ENCODE measurements at regions not wholly inside any gene's neighbourhood (a gene's known extent, or its start where the extent isn't known, plus 50 kb on each side); places are given as distances from the start of the nearest gene placed in this dataset.

DNA sequence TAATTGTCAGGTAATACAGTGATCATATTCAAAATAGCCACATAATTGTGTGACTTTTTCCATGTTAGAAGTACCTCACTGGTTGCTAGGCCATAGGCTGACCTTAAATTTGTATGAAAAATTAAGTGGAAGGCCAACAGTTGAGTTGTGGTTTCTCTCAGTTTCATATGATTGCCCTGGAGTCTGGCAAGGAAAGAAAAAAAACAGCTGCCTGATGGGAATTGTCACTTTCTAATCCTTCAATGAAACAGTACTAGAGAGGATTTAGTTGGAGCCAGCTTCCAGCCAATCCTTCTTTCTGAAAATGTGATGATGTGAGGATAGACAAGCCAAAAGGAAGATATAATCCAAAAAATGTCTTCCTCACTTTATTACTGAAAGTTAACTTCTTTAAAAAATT lies 113.6 kb downstream of the ALX1 start:
- H3K4me3 ChIP-seq (ENCODE audit: low read depth, low read length): no peak overlapping the region
- in situ Hi-C loops (cut with HindIII; ENCODE audit: low sequenced_read_pairs): no loop called here
- DNase-seq (ENCODE audit: low read depth): no peak
- TF ChIP-seq, protein P1, sequence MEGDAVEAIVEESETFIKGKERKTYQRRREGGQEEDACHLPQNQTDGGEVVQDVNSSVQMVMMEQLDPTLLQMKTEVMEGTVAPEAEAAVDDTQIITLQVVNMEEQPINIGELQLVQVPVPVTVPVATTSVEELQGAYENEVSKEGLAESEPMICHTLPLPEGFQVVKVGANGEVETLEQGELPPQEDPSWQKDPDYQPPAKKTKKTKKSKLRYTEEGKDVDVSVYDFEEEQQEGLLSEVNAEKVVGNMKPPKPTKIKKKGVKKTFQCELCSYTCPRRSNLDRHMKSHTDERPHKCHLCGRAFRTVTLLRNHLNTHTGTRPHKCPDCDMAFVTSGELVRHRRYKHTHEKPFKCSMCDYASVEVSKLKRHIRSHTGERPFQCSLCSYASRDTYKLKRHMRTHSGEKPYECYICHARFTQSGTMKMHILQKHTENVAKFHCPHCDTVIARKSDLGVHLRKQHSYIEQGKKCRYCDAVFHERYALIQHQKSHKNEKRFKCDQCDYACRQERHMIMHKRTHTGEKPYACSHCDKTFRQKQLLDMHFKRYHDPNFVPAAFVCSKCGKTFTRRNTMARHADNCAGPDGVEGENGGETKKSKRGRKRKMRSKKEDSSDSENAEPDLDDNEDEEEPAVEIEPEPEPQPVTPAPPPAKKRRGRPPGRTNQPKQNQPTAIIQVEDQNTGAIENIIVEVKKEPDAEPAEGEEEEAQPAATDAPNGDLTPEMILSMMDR (IDR thresholded peaks at IDR 0.05; ENCODE audit: low read depth, low read length, missing control alignments): no peak

GRCh38 chr12:85394065-85394464 lies 114.0 kb downstream of the ALX1 start:
- TF ChIP-seq, protein P1 (IDR thresholded peaks at IDR 0.05; ENCODE audit: low read depth, low read length, missing control alignments): no peak

DNA sequence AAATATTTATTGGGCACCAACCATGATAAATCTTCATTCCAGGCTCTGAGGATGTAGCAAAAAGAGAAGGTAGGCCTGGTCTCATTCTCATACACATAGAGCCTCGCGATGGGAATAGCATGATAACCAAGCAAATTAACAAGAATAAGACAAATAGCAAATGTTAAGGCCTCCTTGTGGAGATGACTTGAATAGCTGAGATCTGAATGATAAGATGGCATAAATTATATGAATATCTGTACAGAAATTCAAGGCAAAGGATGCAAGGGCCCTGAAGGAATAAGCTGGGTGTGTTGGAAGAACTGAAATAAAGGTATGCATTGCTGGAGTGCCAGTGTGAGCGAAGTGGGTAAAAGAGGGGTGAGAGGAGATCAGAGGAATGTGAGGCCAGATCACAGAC lies 114.8 kb downstream of the ALX1 start:
- H3K4me3 ChIP-seq (ENCODE audit: low read depth, low read length): no peak overlapping the region
- in situ Hi-C loops (cut with HindIII; ENCODE audit: low sequenced_read_pairs): no loop called here
- TF ChIP-seq, protein P1 (IDR thresholded peaks at IDR 0.05; ENCODE audit: low read depth, low read length, missing control alignments): no peak
- no peak for DNase-seq (ENCODE audit: low read depth)

More at GRCh38 chr12:85394065-85394464, 114.0 kb downstream of the ALX1 start:
- in situ Hi-C loops (cut with HindIII; ENCODE audit: low sequenced_read_pairs): no loop called here
- H3K4me3 ChIP-seq (ENCODE audit: low read depth, low read length): no peak overlapping the region
- DNase-seq (ENCODE audit: low read depth): no peak

DNA sequence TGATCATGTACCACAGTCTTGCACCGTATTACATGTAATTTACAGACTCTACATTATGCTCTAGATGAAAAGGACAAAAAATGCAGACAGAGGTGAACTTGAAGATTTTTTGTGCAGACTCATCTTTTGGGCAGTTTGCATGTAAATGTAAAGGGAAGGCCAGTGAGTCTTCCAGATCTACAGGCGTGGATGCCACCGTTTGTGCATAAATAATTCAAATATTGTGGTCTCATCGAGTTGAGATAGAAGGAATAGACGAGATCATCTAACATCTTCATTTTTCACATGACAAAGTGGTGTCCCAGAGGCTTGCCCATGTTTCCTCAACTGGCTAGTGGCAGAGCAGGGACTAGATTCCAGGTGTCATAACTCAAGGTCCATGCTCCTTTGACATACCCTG lies 125.2 kb downstream of the ALX1 start:
- DNase-seq (ENCODE audit: low read depth): no peak

GRCh38 chr12:85405781-85406522 lies 125.9 kb downstream of the ALX1 start:
- TF ChIP-seq, protein P1 (IDR thresholded peaks at IDR 0.05; ENCODE audit: low read depth, low read length, missing control alignments): no peak
- in situ Hi-C loops (cut with HindIII; ENCODE audit: low sequenced_read_pairs): no loop called here
- DNase-seq (ENCODE audit: low read depth): peak; percentile 80

More for the DNA sequence above, 125.2 kb downstream of the ALX1 start:
- H3K4me3 ChIP-seq (ENCODE audit: low read depth, low read length): no peak overlapping the region
- in situ Hi-C loops (cut with HindIII; ENCODE audit: low sequenced_read_pairs): no loop called here
- TF ChIP-seq, protein P1 (IDR thresholded peaks at IDR 0.05; ENCODE audit: low read depth, low read length, missing control alignments): no peak

GRCh38 chr12:85413266-85413665 lies 133.2 kb downstream of the ALX1 start:
- DNase-seq (ENCODE audit: low read depth): no peak
- in situ Hi-C loops (cut with HindIII; ENCODE audit: low sequenced_read_pairs): no loop called here
- no peak overlapping the region for H3K4me3 ChIP-seq (ENCODE audit: low read depth, low read length)
- TF ChIP-seq, protein P1 (IDR thresholded peaks at IDR 0.05; ENCODE audit: low read depth, low read length, missing control alignments): no peak

More at GRCh38 chr12:85405781-85406522, 125.9 kb downstream of the ALX1 start:
- no peak overlapping the region for H3K4me3 ChIP-seq (ENCODE audit: low read depth, low read length)
